HG03064 (cell line): ENCODE measurements at regions not wholly inside any gene's neighbourhood (a gene's known extent, or its start where the extent isn't known, plus 50 kb on each side); places are given as distances from the start of the nearest gene placed in this dataset.

Source experiments
- ATAC-seq: cut with Tn5 transposase; IDR thresholded peaks from one replicate; pipeline ENCODE4 v1.9.1; 2021; ENCODE audit warnings: low read depth; ENCODE audit not compliant: unreplicated experiment

- ATAC-seq, result no peak
These were observed 195.9 kb upstream of the NCAM1 start for GRCh38 chr11:112765337-112765736.

- ATAC-seq, result no peak
These were observed 192.1 kb upstream of the NCAM1 start for GRCh38 chr11:112769170-112769569.

GRCh38 chr11:112769584-112769983 lies 191.6 kb upstream of the NCAM1 start:
- ATAC-seq, result no peak

GRCh38 chr11:112770033-112770432 lies 191.2 kb upstream of the NCAM1 start:
- ATAC-seq, result no peak

- ATAC-seq, result no peak
These were observed 190.7 kb upstream of the NCAM1 start for GRCh38 chr11:112770487-112770886.

DNA sequence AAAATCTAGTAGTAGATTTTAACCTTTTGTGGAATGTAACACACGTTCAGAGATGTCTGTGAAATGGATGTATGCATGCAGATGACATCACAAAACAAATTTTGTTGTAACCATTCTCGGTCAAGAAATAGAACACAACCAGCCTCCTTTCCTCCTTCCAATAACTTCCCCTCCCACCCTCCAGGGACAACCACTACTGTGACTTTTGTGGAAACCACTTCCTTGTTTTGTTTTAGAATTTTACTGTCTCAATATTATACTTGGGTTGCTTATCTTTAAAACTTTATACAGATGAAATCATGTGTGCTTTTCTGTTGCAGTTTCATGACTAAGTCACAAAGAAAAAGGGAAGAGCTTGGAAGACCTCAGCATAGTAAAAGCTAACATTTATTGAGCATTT lies 189.4 kb upstream of the NCAM1 start:
- ATAC-seq, result no peak

GRCh38 chr11:112773264-112773663 lies 188.0 kb upstream of the NCAM1 start:
- no peak for ATAC-seq

- ATAC-seq, result no peak
These were observed 184.4 kb upstream of the NCAM1 start for GRCh38 chr11:112776834-112777233.

GRCh38 chr11:112777283-112777751 lies 183.9 kb upstream of the NCAM1 start:
- ATAC-seq, result no peak

GRCh38 chr11:112778091-112778876 lies 182.9 kb upstream of the NCAM1 start:
- no peak for ATAC-seq

GRCh38 chr11:112778877-112779266 lies 182.3 kb upstream of the NCAM1 start:
- ATAC-seq, result no peak

- no peak for ATAC-seq
These were observed 180.7 kb upstream of the NCAM1 start for GRCh38 chr11:112780351-112781087.

DNA sequence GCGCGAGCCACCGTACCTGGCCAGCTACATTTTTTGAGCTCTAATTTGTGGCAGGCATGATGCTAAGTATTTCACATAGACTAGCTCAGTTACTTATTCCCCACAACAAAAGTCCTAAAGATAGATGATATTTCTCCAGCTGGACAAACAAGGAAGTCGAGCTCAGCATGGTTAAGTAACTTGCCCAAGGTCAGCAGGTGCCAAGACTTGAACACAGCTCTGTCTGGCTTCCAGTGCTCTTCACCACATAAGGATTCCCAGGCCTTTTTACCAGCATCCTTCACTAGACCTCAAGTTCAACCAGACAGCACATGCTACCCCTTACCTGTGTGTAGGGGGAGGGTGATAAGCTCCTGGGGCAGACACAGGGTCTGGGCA lies 177.3 kb upstream of the NCAM1 start:
- no peak for ATAC-seq

DNA sequence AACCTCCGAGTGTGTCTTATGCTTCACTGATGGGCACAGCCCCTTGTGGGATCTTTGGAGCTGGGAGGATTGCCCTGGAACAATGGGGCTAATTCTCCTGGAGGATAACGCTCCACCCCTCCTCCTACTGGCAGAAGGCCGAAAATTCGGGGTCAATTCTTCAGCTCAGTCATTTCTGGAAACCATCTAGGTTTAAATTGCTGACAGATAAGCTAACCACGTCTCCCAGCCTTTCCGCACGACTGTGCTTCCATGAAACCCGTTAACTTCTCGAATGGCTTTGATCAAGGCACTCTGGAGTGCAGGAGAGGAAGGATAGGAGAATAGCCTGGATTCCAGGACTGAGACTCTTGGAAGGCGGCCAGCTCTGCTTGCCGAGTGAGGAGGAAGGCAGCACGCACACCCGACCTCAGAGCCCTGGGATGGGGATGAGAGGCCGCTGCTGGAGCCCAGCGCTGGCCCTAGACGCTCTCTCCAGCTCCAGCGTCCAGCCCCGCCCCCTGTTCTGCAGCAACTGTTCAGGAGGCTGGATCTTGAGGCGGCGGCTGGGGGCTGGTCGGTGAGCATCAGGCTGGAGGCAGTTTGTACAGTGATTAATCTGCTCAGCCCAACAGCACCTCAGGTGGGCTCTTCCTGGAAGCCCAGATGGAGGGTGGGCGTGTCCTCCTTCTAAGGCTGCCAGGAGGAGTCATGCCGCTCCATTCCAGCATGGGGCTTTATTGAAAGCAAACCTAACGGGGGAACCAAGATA lies 176.7 kb upstream of the NCAM1 start:
- ATAC-seq, result no peak

- ATAC-seq, result no peak
These were observed 176.1 kb upstream of the NCAM1 start for GRCh38 chr11:112785149-112785548.

DNA sequence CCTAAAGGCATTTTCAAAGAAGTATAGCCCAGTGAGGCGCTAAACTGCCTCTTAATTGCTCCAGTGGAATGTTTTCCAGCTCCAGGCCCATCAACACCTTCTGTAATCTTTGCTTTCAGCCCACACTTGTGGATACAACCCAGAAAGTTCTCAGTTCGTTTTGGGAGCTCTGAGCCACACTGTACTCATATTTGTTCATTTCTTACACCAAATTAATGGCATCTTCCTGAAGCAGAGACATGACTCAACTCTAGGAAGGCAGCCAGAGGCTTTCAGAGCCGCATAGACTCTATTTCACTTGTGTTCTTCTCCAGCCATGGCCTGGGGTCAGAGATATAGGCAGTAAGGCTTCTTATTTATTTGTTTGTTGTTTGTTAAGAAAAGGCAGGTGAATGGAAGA lies 175.5 kb upstream of the NCAM1 start:
- no peak for ATAC-seq

DNA sequence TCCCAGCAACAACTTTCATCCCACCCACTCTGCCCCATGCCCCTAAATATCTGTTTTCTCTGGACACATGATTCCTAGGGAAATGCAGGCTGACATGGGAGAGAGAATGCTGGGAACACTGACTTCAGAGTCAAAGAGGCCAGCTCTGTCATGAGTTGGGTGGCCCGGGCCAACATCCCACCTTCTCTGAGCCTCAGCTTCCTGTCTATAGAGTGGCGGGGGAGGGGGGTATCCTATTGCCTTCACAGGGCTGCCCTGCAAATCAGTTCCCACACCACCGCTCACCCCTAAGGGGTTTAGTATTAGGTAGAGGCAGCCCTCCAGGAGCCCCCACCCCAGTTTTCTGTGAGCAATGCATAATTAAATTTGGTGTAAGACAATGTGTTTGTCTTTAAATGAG lies 175.0 kb upstream of the NCAM1 start:
- no peak for ATAC-seq

DNA sequence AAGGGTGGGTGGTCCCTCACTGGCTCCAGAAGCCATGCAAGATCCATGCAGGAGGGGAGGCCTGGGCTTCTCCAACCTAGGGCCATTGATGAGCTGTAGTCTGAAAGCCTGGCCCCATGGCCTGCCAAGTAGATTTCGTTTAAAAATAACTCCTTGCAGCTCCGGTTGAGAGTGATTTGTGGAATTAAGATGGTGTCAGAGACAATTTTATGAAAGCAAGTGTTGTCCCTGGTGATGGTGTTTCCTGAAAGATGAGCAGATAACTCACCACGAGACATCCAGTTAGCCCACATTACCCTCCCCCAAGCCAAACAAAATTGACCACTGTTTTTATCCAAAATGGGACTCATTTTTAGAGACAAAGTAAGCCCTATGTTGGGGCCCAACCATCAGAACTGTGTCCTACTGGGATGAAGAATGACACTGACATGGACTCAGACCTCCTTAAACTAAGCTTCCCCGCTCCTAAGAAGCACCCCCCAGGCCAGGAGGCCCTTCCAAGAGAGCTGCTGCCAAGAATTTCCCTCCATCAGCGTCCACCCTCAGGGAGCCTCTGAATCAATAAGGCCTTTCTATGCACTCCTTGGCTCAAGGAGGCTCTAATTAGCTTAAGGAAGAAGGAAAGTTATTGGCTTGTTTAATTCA lies 174.2 kb upstream of the NCAM1 start:
- ATAC-seq, result no peak

- ATAC-seq, result no peak
These were observed 171.7 kb upstream of the NCAM1 start for GRCh38 chr11:112789481-112789880.

GRCh38 chr11:112790286-112790685 lies 170.9 kb upstream of the NCAM1 start:
- no peak for ATAC-seq

DNA sequence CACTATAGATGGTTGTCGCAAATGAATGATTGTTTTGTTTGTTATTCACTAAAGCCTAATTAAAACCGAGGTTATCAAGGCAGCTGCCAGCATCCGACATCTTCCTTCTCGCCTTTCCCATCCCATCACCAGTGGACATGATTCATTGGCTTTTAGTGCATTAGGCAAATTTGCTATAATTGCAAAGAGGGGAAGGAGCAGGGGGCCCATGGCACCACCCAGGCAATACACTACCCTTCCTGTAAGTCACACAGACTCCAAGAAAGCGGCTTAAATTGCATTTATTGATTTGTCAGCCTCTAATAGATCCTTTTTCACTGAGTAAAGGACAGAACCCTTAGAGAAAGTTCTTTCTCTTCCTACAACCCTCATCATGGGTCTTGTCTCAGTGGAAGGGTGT lies 169.2 kb upstream of the NCAM1 start:
- no peak for ATAC-seq
